ENCODE measurements at regions not wholly inside any gene's neighbourhood (a gene's known extent, or its start where the extent isn't known, plus 50 kb on each side); places are given as distances from the start of the nearest gene placed in this dataset.

DNA sequence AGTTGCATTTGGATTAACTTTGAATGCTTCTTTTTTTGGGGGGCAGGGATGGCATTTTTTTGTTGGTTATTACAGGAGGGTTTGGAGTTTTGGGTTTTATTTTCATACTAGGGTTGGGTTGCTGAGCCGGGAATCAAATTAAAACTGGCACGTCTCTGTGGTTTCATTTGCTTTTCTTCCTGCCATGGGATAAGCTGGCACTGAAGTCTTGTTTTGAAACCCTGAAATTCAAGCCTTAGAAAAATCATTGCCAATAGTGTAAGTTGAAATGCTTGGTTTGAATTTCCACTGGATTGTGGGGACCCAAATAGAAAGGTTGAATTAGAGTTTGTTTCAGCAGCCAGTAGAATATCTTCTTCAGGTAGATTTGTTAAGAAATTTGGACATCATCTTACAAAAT, 193.1 kb upstream of the DCBLD2 start:
- no CpG with 5 or more reads among the region's 2 CpGs for WGBS (ENCODE audit: insufficient coverage, insufficient read length)

DNA sequence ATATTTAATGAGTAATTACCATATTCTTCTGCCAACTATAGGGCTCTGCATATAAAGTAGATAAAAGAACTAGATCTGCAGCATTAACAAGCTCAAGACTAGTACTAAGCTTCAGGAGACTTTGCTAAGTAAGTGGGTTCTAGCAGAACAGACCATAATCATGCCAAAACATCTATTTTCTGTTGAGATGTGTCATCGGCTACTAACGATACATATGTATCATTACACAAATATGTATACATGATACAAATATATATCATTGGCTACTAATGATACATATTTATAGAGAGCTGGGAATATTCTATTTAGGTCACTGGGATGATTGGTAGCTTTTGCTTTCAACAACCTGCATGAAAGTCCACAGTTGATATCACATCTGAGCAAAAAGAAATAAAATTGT, 185.8 kb upstream of the DCBLD2 start:
- Histone ChIP-seq H3K36me3 (ENCODE audit: control insufficient read depth, insufficient read depth, low read length) (no peaks in the 10 kb centered on the region), H3K27me3 (ENCODE audit: control insufficient read depth, insufficient read depth, low read length) (no peaks in the 10 kb centered on the region), H3K4me1 (ENCODE audit: control insufficient read depth, insufficient read depth, low read length) (no peaks in the 10 kb centered on the region), H3K9me3 (ENCODE audit: control insufficient read depth, insufficient read depth, low read length) (no peaks in the 10 kb centered on the region), H3K27ac (ENCODE audit: low read length) (no peak overlapping the region), H3K4me3 (ENCODE audit: low read length) (no peak overlapping the region)
- no peak for DNase-seq (ENCODE audit: low read depth, low spot score)
- WGBS (ENCODE audit: insufficient coverage, insufficient read length) = no CpG with 5 or more reads among the region's 2 CpGs

More for the DNA sequence above, 193.1 kb upstream of the DCBLD2 start:
- Histone ChIP-seq H3K9me3 (ENCODE audit: control insufficient read depth, insufficient read depth, low read length) (no peaks in the 10 kb centered on the region), H3K4me3 (ENCODE audit: low read length) (no peak overlapping the region), H3K36me3 (ENCODE audit: control insufficient read depth, insufficient read depth, low read length) (no peaks in the 10 kb centered on the region), H3K27ac (ENCODE audit: low read length) (no peak overlapping the region), H3K27me3 (ENCODE audit: control insufficient read depth, insufficient read depth, low read length) (no peaks in the 10 kb centered on the region), H3K4me1 (ENCODE audit: control insufficient read depth, insufficient read depth, low read length) (no peaks in the 10 kb centered on the region)
- no peak for DNase-seq (ENCODE audit: low read depth, low spot score)

DNA sequence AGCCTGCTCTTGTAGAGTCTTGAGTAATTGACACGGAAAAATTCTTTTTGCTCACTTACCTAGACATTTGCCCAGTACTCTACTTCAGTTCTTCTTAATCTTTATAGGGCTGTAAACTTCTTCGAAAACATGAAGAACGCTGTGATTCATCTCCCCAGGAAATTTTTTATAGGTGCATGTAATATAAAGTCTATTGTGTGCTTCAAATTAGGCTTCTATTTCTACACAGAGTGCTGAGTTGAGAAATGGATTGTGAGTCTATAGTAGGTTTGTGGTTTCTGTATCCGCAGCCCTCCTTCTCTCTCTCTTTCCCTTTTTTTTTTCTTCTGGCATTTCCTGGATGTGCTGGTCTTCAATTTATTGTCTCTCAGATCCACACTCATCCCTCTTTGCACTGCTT, 183.3 kb upstream of the DCBLD2 start:
- no peaks in the 10 kb centered on the region for H3K36me3 ChIP-seq (ENCODE audit: control insufficient read depth, insufficient read depth, low read length)
- H3K4me3 ChIP-seq (ENCODE audit: low read length) = no peak overlapping the region
- no peaks in the 10 kb centered on the region for H3K9me3 ChIP-seq (ENCODE audit: control insufficient read depth, insufficient read depth, low read length)
- H3K4me1 ChIP-seq (ENCODE audit: control insufficient read depth, insufficient read depth, low read length) = no peaks in the 10 kb centered on the region
- no peak overlapping the region for H3K27ac ChIP-seq (ENCODE audit: low read length)
- no peaks in the 10 kb centered on the region for H3K27me3 ChIP-seq (ENCODE audit: control insufficient read depth, insufficient read depth, low read length)
- DNase-seq (ENCODE audit: low read depth, low spot score) = no peak
- no CpG with 5 or more reads among the region's 4 CpGs for WGBS (ENCODE audit: insufficient coverage, insufficient read length)

DNA sequence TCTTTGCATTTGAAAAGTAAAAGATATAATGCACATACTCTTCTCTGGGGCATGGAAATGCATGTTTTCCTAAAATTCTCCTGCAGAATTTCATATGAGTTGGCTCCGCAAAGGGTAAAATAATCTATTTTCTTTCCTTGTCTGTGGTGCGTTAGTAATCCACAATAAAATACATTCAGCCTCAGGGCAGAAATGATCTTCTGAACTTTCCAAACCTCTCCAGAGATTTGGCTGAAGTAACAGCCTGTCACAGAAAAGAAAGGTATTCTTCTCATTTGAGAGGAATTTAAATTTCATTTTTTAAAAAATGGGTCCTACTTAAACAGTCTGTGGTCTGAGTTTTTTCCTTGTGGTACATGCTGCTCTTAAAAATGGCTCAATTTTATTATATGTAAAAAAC, 182.7 kb upstream of the DCBLD2 start:
- Histone ChIP-seq H3K36me3 (ENCODE audit: control insufficient read depth, insufficient read depth, low read length) (no peaks in the 10 kb centered on the region), H3K4me1 (ENCODE audit: control insufficient read depth, insufficient read depth, low read length) (no peaks in the 10 kb centered on the region), H3K4me3 (ENCODE audit: low read length) (no peak overlapping the region), H3K9me3 (ENCODE audit: control insufficient read depth, insufficient read depth, low read length) (no peaks in the 10 kb centered on the region), H3K27ac (ENCODE audit: low read length) (no peak overlapping the region), H3K27me3 (ENCODE audit: control insufficient read depth, insufficient read depth, low read length) (no peaks in the 10 kb centered on the region)
- DNase-seq (ENCODE audit: low read depth, low spot score) = no peak
- no CpG with 5 or more reads among the region's 2 CpGs for WGBS (ENCODE audit: insufficient coverage, insufficient read length)

DNA sequence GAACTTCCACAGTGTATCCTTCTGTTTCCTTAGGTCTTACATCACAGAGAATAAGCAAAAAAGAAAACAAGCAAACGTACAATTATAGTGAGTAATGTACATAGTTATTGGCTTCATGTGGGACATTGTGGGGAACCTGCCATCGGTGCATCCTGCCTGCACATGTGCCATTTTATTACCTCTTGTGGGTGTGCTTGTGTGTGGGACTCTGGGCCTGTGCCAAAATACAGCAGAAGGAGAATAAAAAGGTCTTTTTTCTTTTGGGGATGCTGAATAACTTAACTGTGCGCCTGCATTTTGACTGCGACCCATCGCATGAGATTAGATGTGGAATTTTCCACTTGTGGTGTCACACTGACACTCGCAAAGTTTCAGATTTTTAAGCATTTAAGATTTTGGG, 169.6 kb upstream of the DCBLD2 start:
- Histone ChIP-seq H3K9me3 (ENCODE audit: control insufficient read depth, insufficient read depth, low read length) (no peaks in the 10 kb centered on the region), H3K27me3 (ENCODE audit: control insufficient read depth, insufficient read depth, low read length) (no peaks in the 10 kb centered on the region), H3K27ac (ENCODE audit: low read length) (no peak overlapping the region), H3K36me3 (ENCODE audit: control insufficient read depth, insufficient read depth, low read length) (no peaks in the 10 kb centered on the region), H3K4me1 (ENCODE audit: control insufficient read depth, insufficient read depth, low read length) (no peaks in the 10 kb centered on the region), H3K4me3 (ENCODE audit: low read length) (no peak overlapping the region)
- DNase-seq (ENCODE audit: low read depth, low spot score) = no peak
- no CpG with 5 or more reads among the region's 6 CpGs for WGBS (ENCODE audit: insufficient coverage, insufficient read length)

DNA sequence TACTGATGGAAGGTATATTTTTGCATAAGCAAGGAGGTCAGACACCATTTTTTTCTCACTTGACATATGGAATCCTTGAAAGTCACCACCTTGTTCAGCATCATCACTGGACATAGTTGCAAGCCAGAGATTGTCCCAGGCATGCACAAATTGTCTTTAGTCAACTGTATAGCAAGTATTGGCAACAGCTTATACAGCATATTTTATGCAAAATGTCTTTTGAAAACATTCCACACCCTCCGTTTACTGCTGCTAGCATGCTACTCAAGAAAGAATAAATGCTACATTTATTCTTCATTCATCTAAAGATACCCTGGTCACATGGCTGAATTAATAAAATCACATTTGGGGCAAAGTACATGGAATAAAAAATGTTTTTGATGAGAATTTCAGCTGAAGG, 168.5 kb upstream of the DCBLD2 start:
- H3K36me3 ChIP-seq (ENCODE audit: control insufficient read depth, insufficient read depth, low read length) = no peaks in the 10 kb centered on the region
- no peaks in the 10 kb centered on the region for H3K4me1 ChIP-seq (ENCODE audit: control insufficient read depth, insufficient read depth, low read length)
- H3K4me3 ChIP-seq (ENCODE audit: low read length) = no peak overlapping the region
- no peak for DNase-seq (ENCODE audit: low read depth, low spot score)
- H3K27ac ChIP-seq (ENCODE audit: low read length) = no peak overlapping the region
- no peaks in the 10 kb centered on the region for H3K9me3 ChIP-seq (ENCODE audit: control insufficient read depth, insufficient read depth, low read length)
- H3K27me3 ChIP-seq (ENCODE audit: control insufficient read depth, insufficient read depth, low read length) = no peaks in the 10 kb centered on the region
- WGBS (ENCODE audit: insufficient coverage, insufficient read length) = no CpG with 5 or more reads among the region's 1 CpG

DNA sequence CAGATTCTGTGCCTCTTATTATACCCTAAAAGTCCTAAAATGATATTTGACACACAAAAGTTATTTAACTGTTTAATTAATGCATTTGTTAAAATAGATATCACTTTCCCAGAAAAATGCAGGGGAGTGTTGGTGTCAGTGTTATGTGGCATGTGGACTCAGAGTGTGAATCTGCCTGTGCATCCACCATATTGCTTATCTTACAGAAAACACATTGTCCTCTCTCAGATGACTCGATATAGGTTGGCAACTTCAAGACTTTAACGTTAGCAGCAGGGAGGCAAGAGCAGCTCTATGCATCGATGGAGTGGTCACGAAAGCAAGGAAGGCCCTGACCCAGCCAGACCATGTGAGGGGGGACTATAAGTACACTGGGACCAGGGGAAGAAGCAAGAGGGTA, 165.4 kb upstream of the DCBLD2 start:
- no peak overlapping the region for H3K4me3 ChIP-seq (ENCODE audit: low read length)
- H3K27ac ChIP-seq (ENCODE audit: low read length) = no peak overlapping the region
- no peaks in the 10 kb centered on the region for H3K9me3 ChIP-seq (ENCODE audit: control insufficient read depth, insufficient read depth, low read length)
- no CpG with 5 or more reads among the region's 4 CpGs for WGBS (ENCODE audit: insufficient coverage, insufficient read length)
- no peaks in the 10 kb centered on the region for H3K4me1 ChIP-seq (ENCODE audit: control insufficient read depth, insufficient read depth, low read length)
- no peak for DNase-seq (ENCODE audit: low read depth, low spot score)
- H3K27me3 ChIP-seq (ENCODE audit: control insufficient read depth, insufficient read depth, low read length) = no peaks in the 10 kb centered on the region
- no peaks in the 10 kb centered on the region for H3K36me3 ChIP-seq (ENCODE audit: control insufficient read depth, insufficient read depth, low read length)

DNA sequence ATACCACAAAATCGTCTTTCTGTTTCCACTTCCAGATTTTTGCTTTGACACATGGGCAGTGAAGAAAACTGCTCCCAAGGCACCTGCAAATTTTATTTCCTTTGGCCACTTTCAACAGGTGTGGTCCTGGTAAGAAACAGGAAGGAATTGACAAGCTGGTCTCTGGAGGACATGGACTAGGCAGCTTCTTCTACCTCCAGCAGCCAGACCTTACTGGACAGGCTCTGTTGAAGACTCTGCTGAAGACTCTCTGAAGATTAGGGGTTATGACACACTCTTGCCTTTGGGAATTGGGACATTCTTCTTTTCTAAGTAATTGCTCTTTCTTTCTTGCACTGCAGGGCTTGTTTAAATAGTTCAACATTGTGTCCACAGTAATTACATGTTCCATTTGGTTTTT, 147.7 kb upstream of the DCBLD2 start:
- DNase-seq (ENCODE audit: low read depth, low spot score) = no peak
- Histone ChIP-seq H3K27me3 (ENCODE audit: control insufficient read depth, insufficient read depth, low read length) (no peaks in the 10 kb centered on the region), H3K9me3 (ENCODE audit: control insufficient read depth, insufficient read depth, low read length) (no peaks in the 10 kb centered on the region), H3K36me3 (ENCODE audit: control insufficient read depth, insufficient read depth, low read length) (no peaks in the 10 kb centered on the region), H3K4me3 (ENCODE audit: low read length) (no peak overlapping the region), H3K27ac (ENCODE audit: low read length) (no peak overlapping the region), H3K4me1 (ENCODE audit: control insufficient read depth, insufficient read depth, low read length) (no peaks in the 10 kb centered on the region)
- WGBS (ENCODE audit: insufficient coverage, insufficient read length) = no CpG with 5 or more reads among the region's 1 CpG

DNA sequence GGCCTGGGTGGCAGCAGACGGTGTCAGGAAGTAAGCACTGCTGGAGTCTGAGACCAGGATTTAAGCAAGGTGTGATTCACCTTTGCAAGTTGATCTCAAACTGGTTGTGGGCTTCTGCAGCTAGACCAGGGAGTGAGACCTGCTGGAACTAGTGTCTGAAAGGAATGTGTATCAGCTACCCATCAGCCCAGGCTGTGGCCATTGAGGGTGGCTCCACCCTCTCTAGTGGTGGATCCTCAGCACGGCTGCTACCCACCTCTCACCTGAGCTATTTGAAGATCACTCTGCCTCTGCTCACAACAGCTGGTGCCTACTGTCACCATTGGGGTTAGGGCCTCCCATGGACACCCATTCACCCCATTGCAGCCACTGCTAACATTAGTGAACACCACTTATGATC, 140.3 kb upstream of the DCBLD2 start:
- H3K4me1 ChIP-seq (ENCODE audit: control insufficient read depth, insufficient read depth, low read length) = no peaks in the 10 kb centered on the region
- no peak overlapping the region for H3K27ac ChIP-seq (ENCODE audit: low read length)
- H3K27me3 ChIP-seq (ENCODE audit: control insufficient read depth, insufficient read depth, low read length) = no peaks in the 10 kb centered on the region
- no CpG with 5 or more reads among the region's 2 CpGs for WGBS (ENCODE audit: insufficient coverage, insufficient read length)
- no peaks in the 10 kb centered on the region for H3K36me3 ChIP-seq (ENCODE audit: control insufficient read depth, insufficient read depth, low read length)
- DNase-seq (ENCODE audit: low read depth, low spot score) = no peak
- H3K9me3 ChIP-seq (ENCODE audit: control insufficient read depth, insufficient read depth, low read length) = no peaks in the 10 kb centered on the region
- no peak overlapping the region for H3K4me3 ChIP-seq (ENCODE audit: low read length)

DNA sequence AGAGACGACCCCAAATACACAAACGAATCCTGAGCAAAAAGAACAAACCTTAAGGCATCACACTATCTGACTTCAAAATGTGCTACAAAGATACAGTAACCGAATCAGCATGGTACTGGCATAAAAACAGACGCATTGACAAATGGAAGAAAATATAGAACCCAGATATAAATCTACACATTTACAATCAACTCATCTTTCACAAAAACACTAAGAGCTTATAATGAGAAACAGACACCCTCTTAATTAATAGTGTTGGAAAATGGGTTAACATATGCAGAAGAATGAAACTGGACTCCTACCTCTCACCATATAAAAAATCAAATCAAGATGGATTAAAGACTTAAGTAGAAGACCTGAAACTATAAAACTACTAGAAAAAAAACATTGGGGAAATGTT, 130.3 kb upstream of the DCBLD2 start:
- DNase-seq (ENCODE audit: low read depth, low spot score) = no peak
- Histone ChIP-seq H3K4me1 (ENCODE audit: control insufficient read depth, insufficient read depth, low read length) (no peaks in the 10 kb centered on the region), H3K4me3 (ENCODE audit: low read length) (no peak overlapping the region), H3K36me3 (ENCODE audit: control insufficient read depth, insufficient read depth, low read length) (no peaks in the 10 kb centered on the region), H3K9me3 (ENCODE audit: control insufficient read depth, insufficient read depth, low read length) (no peaks in the 10 kb centered on the region), H3K27ac (ENCODE audit: low read length) (no peak overlapping the region), H3K27me3 (ENCODE audit: control insufficient read depth, insufficient read depth, low read length) (no peaks in the 10 kb centered on the region)
- WGBS (ENCODE audit: insufficient coverage, insufficient read length) = no CpG with 5 or more reads among the region's 4 CpGs

DNA sequence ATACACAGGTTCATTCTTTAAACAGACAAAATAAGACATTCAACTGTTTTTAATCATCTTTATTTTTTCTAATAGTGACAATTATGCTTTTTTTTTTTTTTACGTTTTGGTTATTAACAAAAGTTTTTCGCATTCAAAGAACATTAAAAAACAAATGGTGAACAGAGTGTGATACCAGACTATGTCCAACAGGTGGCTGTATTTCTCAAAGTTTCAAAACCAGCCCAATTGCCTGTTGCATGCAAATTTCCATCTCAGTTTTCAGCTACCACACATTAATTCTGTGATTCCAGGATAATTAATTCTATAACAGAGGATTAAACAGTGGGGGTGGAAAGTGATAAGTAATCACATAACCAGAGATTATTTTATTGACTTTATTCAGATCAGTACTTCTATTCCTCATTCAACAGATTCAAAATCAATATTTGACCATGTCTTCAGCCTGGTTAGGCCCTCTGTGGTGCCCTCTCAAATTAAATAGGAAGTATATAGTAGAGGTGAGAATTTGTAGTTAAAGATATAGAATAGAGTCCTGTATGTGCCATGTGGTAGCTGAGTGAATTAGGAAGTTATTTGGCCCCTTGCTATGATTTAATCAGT, 122.2 kb upstream of the DCBLD2 start:
- no peak for DNase-seq (ENCODE audit: low read depth, low spot score)
- no peaks in the 10 kb centered on the region for H3K27me3 ChIP-seq (ENCODE audit: control insufficient read depth, insufficient read depth, low read length)
- no peaks in the 10 kb centered on the region for H3K4me1 ChIP-seq (ENCODE audit: control insufficient read depth, insufficient read depth, low read length)
- H3K9me3 ChIP-seq (ENCODE audit: control insufficient read depth, insufficient read depth, low read length) = no peaks in the 10 kb centered on the region
- H3K36me3 ChIP-seq (ENCODE audit: control insufficient read depth, insufficient read depth, low read length) = no peaks in the 10 kb centered on the region
- no peak overlapping the region for H3K27ac ChIP-seq (ENCODE audit: low read length)
- WGBS (ENCODE audit: insufficient coverage, insufficient read length) = no CpG with 5 or more reads among the region's 2 CpGs
- no peak overlapping the region for H3K4me3 ChIP-seq (ENCODE audit: low read length)
